22Rv1 (cell line): ENCODE measurements at regions not wholly inside any gene's neighbourhood (a gene's known extent, or its start where the extent isn't known, plus 50 kb on each side); places are given as distances from the start of the nearest gene placed in this dataset.

Experiments
- ZFX ChIP-seq: fragments of 450-650 bp; IDR thresholded peaks from 2 replicates; pipeline ENCODE4 v1.6.1; 2017; ENCODE audit warnings: antibody characterized with exemption, borderline replicate concordance
- TF ChIP-seq, protein P1 (sequence below): fragments of 450-650 bp; IDR thresholded peaks from 2 replicates; pipeline ENCODE4 v1.5.1; 2017; ENCODE audit warnings: mild to moderate bottlenecking

GRCh38 chr17:33545124-33545523 is 252.0 kb upstream of the ASIC2 start:
- TF ChIP-seq, protein P1, sequence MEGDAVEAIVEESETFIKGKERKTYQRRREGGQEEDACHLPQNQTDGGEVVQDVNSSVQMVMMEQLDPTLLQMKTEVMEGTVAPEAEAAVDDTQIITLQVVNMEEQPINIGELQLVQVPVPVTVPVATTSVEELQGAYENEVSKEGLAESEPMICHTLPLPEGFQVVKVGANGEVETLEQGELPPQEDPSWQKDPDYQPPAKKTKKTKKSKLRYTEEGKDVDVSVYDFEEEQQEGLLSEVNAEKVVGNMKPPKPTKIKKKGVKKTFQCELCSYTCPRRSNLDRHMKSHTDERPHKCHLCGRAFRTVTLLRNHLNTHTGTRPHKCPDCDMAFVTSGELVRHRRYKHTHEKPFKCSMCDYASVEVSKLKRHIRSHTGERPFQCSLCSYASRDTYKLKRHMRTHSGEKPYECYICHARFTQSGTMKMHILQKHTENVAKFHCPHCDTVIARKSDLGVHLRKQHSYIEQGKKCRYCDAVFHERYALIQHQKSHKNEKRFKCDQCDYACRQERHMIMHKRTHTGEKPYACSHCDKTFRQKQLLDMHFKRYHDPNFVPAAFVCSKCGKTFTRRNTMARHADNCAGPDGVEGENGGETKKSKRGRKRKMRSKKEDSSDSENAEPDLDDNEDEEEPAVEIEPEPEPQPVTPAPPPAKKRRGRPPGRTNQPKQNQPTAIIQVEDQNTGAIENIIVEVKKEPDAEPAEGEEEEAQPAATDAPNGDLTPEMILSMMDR: no peak
- TF ChIP-seq ZFX: no peak
